KMS-11 (cell line): ENCODE measurements at regions not wholly inside any gene's neighbourhood (a gene's known extent, or its start where the extent isn't known, plus 50 kb on each side); places are given as distances from the start of the nearest gene placed in this dataset.

ENCODE experiments used
- H2AFZ ChIP-seq: fragments of 200-600 bp; sonication (generic); 2 replicates; pipeline ENCODE4 v1.6.1; 2016; ENCODE audit warnings: antibody characterized with exemption, mixed run types, low read depth
- H3K27ac ChIP-seq: fragments of 200-600 bp; sonication (generic); 2 replicates; pipeline ENCODE4 v1.6.1; 2016; ENCODE audit warnings: mild to moderate bottlenecking, mixed run types
- H3K27me3 ChIP-seq: fragments of 200-600 bp; sonication (generic); 2 replicates; pipeline ENCODE4 v1.6.1; 2017; ENCODE audit warnings: mild to moderate bottlenecking, low read depth, mixed run types, moderate library complexity; ENCODE audit not compliant: insufficient read depth
- H3K36me3 ChIP-seq: fragments of 200-600 bp; sonication (generic); 2 replicates; pipeline ENCODE4 v1.6.1; 2017; ENCODE audit warnings: mild to moderate bottlenecking, mixed run types; ENCODE audit not compliant: insufficient read depth
- H3K4me1 ChIP-seq: fragments of 200-600 bp; sonication (generic); 2 replicates; pipeline ENCODE4 v1.6.1; 2016; ENCODE audit warnings: mild to moderate bottlenecking, low read depth, mixed run types; ENCODE audit not compliant: poor library complexity, severe bottlenecking
- H3K4me2 ChIP-seq: fragments of 200-600 bp; sonication (generic); 2 replicates; pipeline ENCODE4 v1.7.0; 2016; ENCODE audit warnings: mild to moderate bottlenecking, mixed run types
- H3K4me3 ChIP-seq: fragments of 200-600 bp; sonication (generic); IDR thresholded peaks from 2 replicates; pipeline ENCODE4 v1.6.1; 2017; ENCODE audit warnings: low read depth, low read length, mixed read lengths; ENCODE audit not compliant: insufficient read depth
- H3K79me2 ChIP-seq: fragments of 200-600 bp; sonication (generic); 2 replicates; pipeline ENCODE4 v1.6.1; 2016; ENCODE audit warnings: low read depth, mixed run types; ENCODE audit not compliant: insufficient read depth
- H3K9ac ChIP-seq: fragments of 200-600 bp; sonication (generic); 2 replicates; pipeline ENCODE4 v1.6.1; 2016; ENCODE audit warnings: mild to moderate bottlenecking, mixed run types
- H4K20me1 ChIP-seq: fragments of 200-600 bp; sonication (generic); 2 replicates; pipeline ENCODE4 v1.6.1; 2016; ENCODE audit warnings: mild to moderate bottlenecking, mixed run types; ENCODE audit not compliant: insufficient read depth
- CTCF ChIP-seq: fragments of 200-600 bp; sonication (generic); conservative IDR thresholded peaks from 2 replicates; pipeline ENCODE4 v1.6.1; 2017; ENCODE audit warnings: low read depth, mild to moderate bottlenecking, antibody characterized with exemption, low read length, moderate library complexity, mixed read lengths

- Histone ChIP-seq H3K4me1 (peaks cover 1% of the 10 kb centered on the region), H3K9ac (no peak overlapping the region), H3K27ac (no peak overlapping the region), H4K20me1 (no peaks in the 10 kb centered on the region), H3K27me3 (no peaks in the 10 kb centered on the region), H2AFZ (no peak overlapping the region), H3K4me3 (no peak overlapping the region), H3K4me2 (no peak overlapping the region), H3K36me3 (no peaks in the 10 kb centered on the region), H3K79me2 (no peaks in the 10 kb centered on the region)
- TF ChIP-seq CTCF = no peak
Measured at GRCh38 chr5:105745111-105745510, 1925.6 kb downstream of the EFNA5 start.

GRCh38 chr5:105740242-105740641 lies 1930.5 kb downstream of the EFNA5 start:
- no peak for TF ChIP-seq CTCF
- H3K4me3 ChIP-seq = no peak overlapping the region
- H3K27me3 ChIP-seq = no peaks in the 10 kb centered on the region
- H2AFZ ChIP-seq = no peak overlapping the region; the same call in 1 of the 2 replicates
- no peak overlapping the region for H3K27ac ChIP-seq
- no peak overlapping the region for H3K9ac ChIP-seq
- H4K20me1 ChIP-seq = no peaks in the 10 kb centered on the region
- H3K4me2 ChIP-seq = 0 out of 2 replicates have a peak overlapping the region, but pooled peaks have one; percentile 24
- no peaks in the 10 kb centered on the region for H3K36me3 ChIP-seq
- no peaks in the 10 kb centered on the region for H3K79me2 ChIP-seq
- H3K4me1 ChIP-seq = peaks cover 11% of the 10 kb centered on the region

GRCh38 chr5:105739732-105740131 lies 1931.0 kb downstream of the EFNA5 start:
- Histone ChIP-seq H2AFZ (no peak overlapping the region; the same call in 1 of the 2 replicates), H3K4me2 (peak overlapping the region; percentile 24), H3K4me3 (no peak overlapping the region), H3K9ac (no peak overlapping the region), H3K36me3 (no peaks in the 10 kb centered on the region), H3K4me1 (peaks cover 11% of the 10 kb centered on the region), H3K27ac (no peak overlapping the region), H3K79me2 (no peaks in the 10 kb centered on the region), H4K20me1 (no peaks in the 10 kb centered on the region), H3K27me3 (no peaks in the 10 kb centered on the region)
- TF ChIP-seq CTCF = no peak

- Histone ChIP-seq H3K9ac (no peak overlapping the region), H3K79me2 (no peaks in the 10 kb centered on the region), H3K4me2 (no peak overlapping the region), H3K27me3 (no peaks in the 10 kb centered on the region), H4K20me1 (no peaks in the 10 kb centered on the region), H3K27ac (no peak overlapping the region), H3K4me3 (no peak overlapping the region), H3K4me1 (peaks cover 11% of the 10 kb centered on the region), H2AFZ (no peak overlapping the region), H3K36me3 (no peaks in the 10 kb centered on the region)
- TF ChIP-seq CTCF = no peak
Measured at GRCh38 chr5:105735704-105736103, 1935.0 kb downstream of the EFNA5 start.
